ENCODE measurements at regions not wholly inside any gene's neighbourhood (a gene's known extent, or its start where the extent isn't known, plus 50 kb on each side); places are given as distances from the start of the nearest gene placed in this dataset.
"Not testable (repeated sequence)": the region's sequence is repeated elsewhere in the genome, so short reads cannot be mapped to it uniquely, and the experiment has no call there.

GRCh38 chr5:117327511-117327910 is 752.9 kb upstream of the SEMA6A start:
- POLR2A ChIA-PET: no interaction called here
- no peak for DNase-seq (ENCODE audit: extremely low spot score)

GRCh38 chr5:117326997-117327396 is 752.4 kb upstream of the SEMA6A start:
- DNase-seq (ENCODE audit: extremely low spot score): no peak
- TF ChIP-seq FOXA1 (IDR thresholded peaks at IDR 0.05) (no peak), NFRKB (IDR thresholded peaks at IDR 0.05) (no peak), ZNF384 (IDR thresholded peaks at IDR 0.05) (no peak)
- POLR2A ChIA-PET: no interaction called here
- CTCF ChIA-PET: no interaction called here

More at GRCh38 chr5:117327511-117327910, 752.9 kb upstream of the SEMA6A start:
- TF ChIP-seq SP1 (IDR thresholded peaks at IDR 0.05) (no peak), HDGF (IDR thresholded peaks at IDR 0.05; ENCODE audit: borderline replicate concordance) (no peak), BHLHE40 (IDR thresholded peaks at IDR 0.05; ENCODE audit: borderline replicate concordance) (no peak), L3MBTL2 (conservative IDR thresholded peaks at IDR 0.05) (no peak), ELF4 (IDR thresholded peaks at IDR 0.05) (no peak)
- CTCF ChIA-PET: no interaction called here

- POLR2A ChIA-PET: no interaction called here
Measured at GRCh38 chr5:117318528-117318927, 743.9 kb upstream of the SEMA6A start.

GRCh38 chr5:117315170-117315569 is 740.5 kb upstream of the SEMA6A start:
- CTCF ChIA-PET: no interaction called here
- DNase-seq (ENCODE audit: extremely low spot score): no peak
- POLR2A ChIA-PET: no interaction called here
- no peak for TF ChIP-seq FOXK2 (IDR thresholded peaks at IDR 0.05)
- no peak for TF ChIP-seq BHLHE40 (IDR thresholded peaks at IDR 0.05; ENCODE audit: borderline replicate concordance)
- TF ChIP-seq L3MBTL2 (conservative IDR thresholded peaks at IDR 0.05): no peak
- TF ChIP-seq SP1 (IDR thresholded peaks at IDR 0.05): no peak
- TF ChIP-seq ZNF384 (IDR thresholded peaks at IDR 0.05): no peak
- no peak for TF ChIP-seq SUZ12 (IDR thresholded peaks at IDR 0.05)
- TF ChIP-seq TARDBP (IDR thresholded peaks at IDR 0.05): no peak
- TF ChIP-seq FOXA1 (IDR thresholded peaks at IDR 0.05): no peak
- TF ChIP-seq HDGF (IDR thresholded peaks at IDR 0.05; ENCODE audit: borderline replicate concordance): no peak
- no peak for TF ChIP-seq NFRKB (IDR thresholded peaks at IDR 0.05)
- TF ChIP-seq PKNOX1 (IDR thresholded peaks at IDR 0.05): no peak
- TF ChIP-seq LEF1 (IDR thresholded peaks at IDR 0.05; ENCODE audit: borderline replicate concordance): no peak
- no peak for TF ChIP-seq CTBP1 (IDR thresholded peaks at IDR 0.05; ENCODE audit: borderline replicate concordance)
- TF ChIP-seq ELF4 (IDR thresholded peaks at IDR 0.05): no peak
- TF ChIP-seq FOXM1 (IDR thresholded peaks at IDR 0.05; ENCODE audit: borderline replicate concordance): no peak
- no peak for TF ChIP-seq ARNT (IDR thresholded peaks at IDR 0.05)

More at GRCh38 chr5:117318528-117318927, 743.9 kb upstream of the SEMA6A start:
- peak; percentile 33 for DNase-seq (ENCODE audit: extremely low spot score)
- CTCF ChIA-PET: interaction anchor here (0.6 kb wide), 1 partner anchor 198 kb away, joined by 6 read pairs; no protein-coding TSS in a partner anchor
- TF ChIP-seq NFRKB (IDR thresholded peaks at IDR 0.05): no peak
- no peak for TF ChIP-seq ARNT (IDR thresholded peaks at IDR 0.05)
- no peak for TF ChIP-seq ELF4 (IDR thresholded peaks at IDR 0.05)
- no peak for TF ChIP-seq SP1 (IDR thresholded peaks at IDR 0.05)
- TF ChIP-seq SUZ12 (IDR thresholded peaks at IDR 0.05): no peak
- peak; percentile 79 for TF ChIP-seq PKNOX1 (IDR thresholded peaks at IDR 0.05)
- no peak for TF ChIP-seq L3MBTL2 (conservative IDR thresholded peaks at IDR 0.05)

GRCh38 chr5:117304512-117305107 is 730.0 kb upstream of the SEMA6A start:
- CTCF ChIA-PET; POLR2A ChIA-PET; DNase-seq (ENCODE audit: extremely low spot score): not testable (repeated sequence)

GRCh38 chr5:117302949-117303348 is 728.3 kb upstream of the SEMA6A start:
- ChIA-PET POLR2A (no interaction called here), CTCF (interaction anchor here (0.7 kb wide), 1 partner anchor 95 kb away, joined by 3 read pairs; no protein-coding TSS in a partner anchor)
- DNase-seq (ENCODE audit: extremely low spot score): no peak

More at GRCh38 chr5:117302949-117303348, 728.3 kb upstream of the SEMA6A start:
- TF ChIP-seq SP1 (IDR thresholded peaks at IDR 0.05) (no peak), BHLHE40 (IDR thresholded peaks at IDR 0.05; ENCODE audit: borderline replicate concordance) (no peak), L3MBTL2 (conservative IDR thresholded peaks at IDR 0.05) (no peak), TARDBP (IDR thresholded peaks at IDR 0.05) (no peak), SUZ12 (IDR thresholded peaks at IDR 0.05) (no peak), ELF4 (IDR thresholded peaks at IDR 0.05) (no peak), ARNT (IDR thresholded peaks at IDR 0.05) (no peak), CTBP1 (IDR thresholded peaks at IDR 0.05; ENCODE audit: borderline replicate concordance) (no peak), NFRKB (IDR thresholded peaks at IDR 0.05) (no peak), FOXM1 (IDR thresholded peaks at IDR 0.05; ENCODE audit: borderline replicate concordance) (no peak), HDGF (IDR thresholded peaks at IDR 0.05; ENCODE audit: borderline replicate concordance) (no peak), LEF1 (IDR thresholded peaks at IDR 0.05; ENCODE audit: borderline replicate concordance) (no peak), FOXK2 (IDR thresholded peaks at IDR 0.05) (no peak), FOXA1 (IDR thresholded peaks at IDR 0.05) (no peak), PKNOX1 (IDR thresholded peaks at IDR 0.05) (no peak), ZNF384 (IDR thresholded peaks at IDR 0.05) (no peak)

All from HEK293T (cell line).